Coronary artery (tissue), 2 donors: ENCODE measurements at regions not wholly inside any gene's neighbourhood (a gene's known extent, or its start where the extent isn't known, plus 50 kb on each side); places are given as distances from the start of the nearest gene placed in this dataset.

Source experiments
- DNase-seq: peaks from one replicate; pipeline ENCODE4 v3.0.0-alpha.2; 2017; ENCODE audit warnings: low spot score
- H3K27ac ChIP-seq, 2 donors: fragments of 200-600 bp; sonication (generic); one replicate each; pipeline ENCODE4 v1.5.1; 2016 to 2019
- H3K4me3 ChIP-seq: fragments of 200-600 bp; sonication (generic); 2 replicates; pipeline ENCODE4 v1.5.1; 2016; ENCODE audit warnings: mild to moderate bottlenecking, moderate library complexity
- CTCF ChIP-seq: fragments of 200-600 bp; sonication (generic); IDR thresholded peaks from one replicate; pipeline ENCODE4 v1.5.1; 2019; ENCODE audit warnings: antibody characterized with exemption

DNA sequence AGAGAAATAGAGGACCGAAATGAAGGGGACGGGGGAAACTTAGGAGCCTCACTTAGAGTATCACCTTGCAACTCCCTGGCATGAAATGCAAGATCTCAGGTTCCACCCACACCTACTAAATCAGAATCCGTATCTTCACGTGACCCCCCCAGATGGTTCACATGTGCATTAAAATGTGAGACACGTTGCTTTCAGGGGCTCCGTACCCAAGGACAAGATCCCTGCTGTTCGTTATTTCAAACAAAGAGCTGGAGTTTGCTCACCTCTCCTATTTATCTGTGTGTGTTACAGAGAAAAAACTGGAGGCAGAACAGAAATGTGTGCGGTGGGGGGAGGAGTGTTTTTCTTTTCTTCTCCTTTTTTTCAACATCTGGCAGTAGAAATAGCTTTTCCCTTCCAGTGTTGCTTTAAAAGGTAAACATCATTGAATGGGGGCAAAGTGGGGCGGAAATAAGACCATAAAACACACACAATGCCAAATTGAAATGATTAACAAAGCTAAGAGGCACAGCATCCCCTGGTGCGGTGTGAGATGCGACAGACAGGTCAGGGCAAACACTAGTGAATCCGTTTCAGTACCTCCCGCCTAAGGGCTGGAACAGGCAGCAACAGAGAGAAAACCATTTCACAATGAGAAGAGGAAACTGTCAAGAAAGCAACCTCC lies 145.4 kb downstream of the SOX9 start:
- H3K27ac ChIP-seq: no peak overlapping the region
- no peak for DNase-seq
- TF ChIP-seq CTCF: no peak
- H3K4me3 ChIP-seq: no peak overlapping the region

DNA sequence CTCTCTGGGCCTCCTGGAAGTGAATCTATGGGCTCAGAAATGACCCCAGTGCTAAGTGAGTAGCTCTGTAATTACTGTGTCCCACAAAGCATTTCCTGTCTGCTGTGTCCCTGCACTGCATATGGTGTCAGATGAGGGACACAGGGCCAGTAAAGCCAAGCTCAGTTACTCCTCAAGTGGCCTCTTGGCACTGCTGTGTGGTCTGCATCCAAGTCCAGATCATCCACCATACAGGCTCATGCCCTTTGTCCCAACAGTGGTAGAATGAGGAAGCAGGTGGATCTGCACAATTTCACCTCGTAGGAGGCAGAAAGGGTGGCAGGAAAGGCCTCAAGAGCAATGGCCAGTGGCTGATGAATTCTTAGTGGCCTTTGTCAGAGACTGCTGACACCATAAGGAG lies 146.8 kb downstream of the SOX9 start:
- DNase-seq: no peak

DNA sequence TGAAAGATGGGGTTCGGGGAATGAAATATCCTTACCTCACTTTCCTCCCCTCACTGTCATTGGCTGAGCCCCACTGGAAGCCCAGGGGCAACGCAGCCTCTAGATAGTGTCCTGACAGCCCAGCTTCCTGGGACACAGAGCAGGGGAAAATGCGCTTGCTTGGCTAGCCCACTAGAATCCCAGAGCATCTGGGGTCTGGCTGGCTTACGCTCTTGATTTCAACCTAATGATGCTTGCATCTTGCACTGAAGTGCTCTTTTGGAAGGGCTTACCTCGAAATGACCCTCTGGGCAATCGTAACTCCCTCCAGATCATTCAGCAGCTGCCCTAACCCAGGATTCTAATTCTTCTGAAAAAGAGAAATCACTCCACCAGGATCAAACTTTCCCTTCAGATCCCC lies 147.6 kb downstream of the SOX9 start:
- DNase-seq: no peak
- TF ChIP-seq CTCF: no peak
- Histone ChIP-seq H3K4me3 (no peak overlapping the region), H3K27ac (no peak overlapping the region)

More for the DNA sequence above, 146.8 kb downstream of the SOX9 start:
- Histone ChIP-seq H3K27ac (no peak overlapping the region), H3K4me3 (no peak overlapping the region)
- no peak for TF ChIP-seq CTCF

DNA sequence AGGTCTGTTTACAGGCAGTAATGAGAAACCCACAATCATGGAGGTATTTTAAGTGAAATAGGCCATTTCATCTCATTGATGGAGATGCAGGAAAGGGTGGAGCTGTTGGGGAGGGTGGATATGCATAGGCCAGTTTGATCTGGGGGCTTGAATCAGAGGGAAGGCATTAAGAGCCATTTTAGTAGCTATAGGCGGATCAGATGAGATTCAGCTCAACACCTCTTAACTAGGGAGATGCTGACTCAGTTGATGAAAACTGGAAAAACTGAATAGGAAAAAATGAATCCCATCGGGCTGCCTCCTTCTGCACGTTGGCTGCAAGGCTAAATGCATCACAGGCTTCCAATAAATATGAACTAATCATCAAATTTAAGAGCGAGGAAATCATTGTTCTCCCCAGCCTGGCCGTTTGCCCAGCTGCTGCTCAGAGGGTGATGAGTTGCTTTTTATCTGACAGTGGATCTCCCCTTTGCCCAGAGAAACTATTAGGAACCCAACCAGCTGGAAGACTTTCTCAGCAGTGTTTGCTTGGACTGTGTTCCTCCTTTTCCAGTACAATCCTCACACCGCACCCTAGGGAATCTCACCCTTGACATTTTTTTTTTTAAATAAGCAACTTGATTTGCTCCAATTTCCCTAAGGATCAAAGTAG lies 149.6 kb downstream of the SOX9 start:
- no peak for DNase-seq
- no peak overlapping the region for H3K4me3 ChIP-seq
- no peak for TF ChIP-seq CTCF
- H3K27ac ChIP-seq: no peak overlapping the region

DNA sequence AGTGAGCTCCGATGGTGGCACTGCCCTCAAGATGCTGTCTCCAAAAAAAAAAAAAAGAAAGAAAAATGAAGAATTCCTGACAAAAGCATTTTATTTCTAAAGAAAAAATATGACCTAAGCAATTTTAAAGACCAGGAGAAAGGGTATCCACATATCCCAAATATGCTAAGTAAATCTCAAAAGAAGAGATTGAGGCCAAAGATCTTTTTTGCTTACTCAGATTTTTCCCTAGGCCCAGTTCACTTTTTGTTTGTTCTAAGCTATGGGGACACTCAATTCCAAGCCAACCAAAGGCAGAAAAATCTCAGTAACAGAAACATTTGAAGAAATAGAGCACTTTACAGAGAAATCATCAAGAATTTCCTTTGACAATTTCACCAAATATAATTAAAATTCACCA lies 150.8 kb downstream of the SOX9 start:
- H3K27ac ChIP-seq: no peak overlapping the region
- no peak overlapping the region for H3K4me3 ChIP-seq
- TF ChIP-seq CTCF: no peak
- DNase-seq: no peak

- no peak overlapping the region for H3K4me3 ChIP-seq
- DNase-seq: no peak
- no peak for TF ChIP-seq CTCF
- no peak overlapping the region for H3K27ac ChIP-seq
These were observed 152.7 kb downstream of the SOX9 start for GRCh38 chr17:72273289-72274056.
